GM12874 (cell line): ENCODE measurements at regions not wholly inside any gene's neighbourhood (a gene's known extent, or its start where the extent isn't known, plus 50 kb on each side); places are given as distances from the start of the nearest gene placed in this dataset.
A peak's percentile ranks its signal among the peaks of the same experiment; 100 is the strongest.

Source experiments
- TF ChIP-seq, protein P1 (sequence below): IDR thresholded peaks from 2 replicates; pipeline ENCODE4 v1.5.1; 2011; ENCODE audit warnings: low read depth, mild to moderate bottlenecking, control low read depth, low read length, moderate library complexity; ENCODE audit not compliant: insufficient read depth

DNA sequence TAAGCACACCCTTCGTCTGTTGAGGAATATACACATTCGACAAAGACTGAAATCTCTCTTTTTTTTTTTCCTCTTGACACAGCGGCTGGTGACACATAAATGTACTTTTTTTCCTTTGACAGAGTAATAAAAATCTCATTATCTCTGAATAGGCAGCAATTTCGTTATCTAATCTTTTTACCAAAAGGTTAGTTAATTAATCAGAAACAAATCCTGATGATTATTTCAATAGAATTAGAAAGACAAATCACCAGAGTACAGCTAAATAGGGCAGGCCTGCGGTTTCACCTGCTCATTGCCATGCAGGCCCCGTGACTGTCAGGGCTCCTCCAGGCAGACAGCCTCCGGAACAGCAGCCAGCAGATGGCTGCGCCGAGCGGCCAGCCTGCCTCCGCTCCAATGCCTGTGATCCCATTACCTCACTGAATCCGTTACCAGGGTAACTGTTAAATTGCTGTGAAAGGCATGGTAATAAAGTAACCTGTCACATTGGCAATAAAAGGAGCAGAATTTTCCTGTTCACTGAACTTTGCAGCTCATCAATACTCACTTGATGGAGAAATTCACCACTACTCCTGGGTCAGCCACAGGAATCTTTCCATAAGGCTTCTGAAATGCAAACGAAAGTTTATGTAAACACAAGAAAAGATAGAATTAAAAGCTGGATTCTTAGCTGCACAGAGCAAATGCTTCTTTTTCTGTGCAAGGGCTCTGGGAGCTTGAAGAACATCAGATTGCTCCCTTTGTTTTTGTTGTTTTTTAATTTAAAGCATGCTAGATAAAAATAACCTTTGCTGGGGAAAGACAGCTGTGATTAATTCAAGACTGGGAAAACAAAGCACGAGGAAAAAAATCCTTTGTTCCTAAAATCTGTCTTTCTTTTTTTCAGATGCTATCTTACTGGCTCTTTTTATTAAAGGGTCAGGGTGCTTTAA lies 666.4 kb upstream of the ZNF608 start:
- TF ChIP-seq, protein P1, sequence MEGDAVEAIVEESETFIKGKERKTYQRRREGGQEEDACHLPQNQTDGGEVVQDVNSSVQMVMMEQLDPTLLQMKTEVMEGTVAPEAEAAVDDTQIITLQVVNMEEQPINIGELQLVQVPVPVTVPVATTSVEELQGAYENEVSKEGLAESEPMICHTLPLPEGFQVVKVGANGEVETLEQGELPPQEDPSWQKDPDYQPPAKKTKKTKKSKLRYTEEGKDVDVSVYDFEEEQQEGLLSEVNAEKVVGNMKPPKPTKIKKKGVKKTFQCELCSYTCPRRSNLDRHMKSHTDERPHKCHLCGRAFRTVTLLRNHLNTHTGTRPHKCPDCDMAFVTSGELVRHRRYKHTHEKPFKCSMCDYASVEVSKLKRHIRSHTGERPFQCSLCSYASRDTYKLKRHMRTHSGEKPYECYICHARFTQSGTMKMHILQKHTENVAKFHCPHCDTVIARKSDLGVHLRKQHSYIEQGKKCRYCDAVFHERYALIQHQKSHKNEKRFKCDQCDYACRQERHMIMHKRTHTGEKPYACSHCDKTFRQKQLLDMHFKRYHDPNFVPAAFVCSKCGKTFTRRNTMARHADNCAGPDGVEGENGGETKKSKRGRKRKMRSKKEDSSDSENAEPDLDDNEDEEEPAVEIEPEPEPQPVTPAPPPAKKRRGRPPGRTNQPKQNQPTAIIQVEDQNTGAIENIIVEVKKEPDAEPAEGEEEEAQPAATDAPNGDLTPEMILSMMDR, result 0 out of 2 replicates have a peak, but pooled peaks have one; percentile 18

DNA sequence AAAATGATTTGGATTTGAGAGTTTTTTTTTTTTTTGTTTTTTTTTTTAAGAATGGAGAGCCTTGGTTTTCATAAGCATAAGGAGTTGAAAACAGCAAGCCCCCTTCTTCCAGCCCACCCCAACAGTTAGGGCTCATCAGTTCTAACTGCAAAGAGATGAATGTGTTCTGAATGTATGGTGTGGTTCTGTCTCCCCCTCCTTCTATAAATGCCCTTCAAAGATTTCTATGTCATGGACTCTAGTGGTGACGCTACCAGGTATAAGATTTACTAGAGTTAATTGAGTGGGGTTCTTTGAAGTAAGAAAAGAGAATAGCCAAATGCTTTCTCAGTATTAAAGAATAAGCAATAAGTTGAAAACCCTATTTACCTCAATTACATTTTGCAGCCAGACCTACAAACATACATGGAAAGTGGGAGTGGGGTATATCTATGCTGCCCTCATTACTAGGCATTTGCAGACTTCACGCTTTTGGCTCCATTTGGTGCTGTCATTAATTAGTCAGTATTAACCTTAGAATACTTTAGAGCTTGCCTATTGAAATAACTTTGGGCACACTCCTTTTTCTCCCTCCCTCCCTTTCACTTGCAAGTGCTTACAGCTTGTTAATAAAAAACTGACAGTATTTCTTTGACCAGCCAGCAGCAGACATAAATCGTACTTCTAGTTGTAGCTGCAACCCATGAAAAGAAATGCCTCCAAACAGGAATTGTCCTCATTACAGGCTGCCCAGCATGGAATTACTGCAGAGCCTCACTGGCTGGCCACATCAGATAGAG lies 667.2 kb upstream of the ZNF608 start:
- TF ChIP-seq, protein P1, result no peak

DNA sequence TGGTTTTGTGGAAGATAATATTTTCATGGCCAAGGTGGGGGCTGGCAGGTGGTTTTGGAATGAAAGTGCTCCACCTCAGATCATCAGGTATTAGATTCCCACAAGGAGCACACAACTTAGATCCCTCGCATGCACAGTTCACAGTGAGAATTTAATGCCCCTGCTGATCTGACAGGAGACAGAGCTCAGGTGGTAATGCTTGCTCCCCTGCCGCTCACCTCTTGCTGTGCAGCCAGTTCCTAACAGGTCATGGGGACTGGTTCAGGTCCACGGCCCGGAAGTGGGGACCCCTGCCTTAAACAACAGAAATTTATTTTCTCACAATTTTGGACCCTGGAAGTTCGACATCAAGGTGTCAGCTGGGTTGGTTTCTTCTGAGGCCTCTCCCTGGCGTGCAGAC lies 668.7 kb upstream of the ZNF608 start:
- TF ChIP-seq, protein P1, result no peak

DNA sequence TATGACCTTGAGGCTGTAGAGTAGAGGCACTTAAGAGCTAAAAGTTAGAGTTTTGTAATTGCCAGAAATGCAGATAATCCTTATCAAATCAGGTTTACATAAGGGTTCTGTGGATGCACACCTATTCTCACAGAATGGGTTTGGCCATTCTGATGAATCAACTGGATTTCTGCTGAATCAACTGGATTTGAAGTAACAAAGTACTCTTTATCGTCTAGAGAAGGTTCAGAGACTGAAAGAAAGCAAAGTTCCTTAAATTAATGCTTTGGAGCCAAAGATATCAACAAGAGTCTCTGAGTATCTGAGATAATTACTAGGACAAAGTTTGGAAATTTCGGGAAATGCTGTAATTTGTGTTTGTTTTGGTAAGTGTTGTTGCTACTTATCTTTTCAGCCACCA lies 669.6 kb upstream of the ZNF608 start:
- TF ChIP-seq, protein P1, result no peak

DNA sequence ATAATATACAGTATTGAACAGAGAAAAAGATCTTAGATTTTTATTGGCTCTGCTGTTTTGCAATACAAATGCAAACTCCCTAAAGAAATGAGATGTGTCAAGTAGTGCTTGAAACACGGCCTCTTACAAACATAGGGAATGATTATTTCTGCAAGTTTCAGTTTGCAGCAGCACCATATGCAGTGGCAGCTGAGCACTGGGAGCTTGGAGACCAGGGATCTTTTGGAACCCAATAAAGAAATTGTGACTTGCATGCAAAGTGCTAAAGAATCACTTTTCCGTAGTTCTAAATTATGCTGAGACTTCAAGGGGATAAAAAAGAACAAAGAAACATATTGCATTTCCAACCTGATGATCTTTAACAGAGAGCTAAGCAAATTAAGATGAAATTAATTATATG lies 674.6 kb upstream of the ZNF608 start:
- TF ChIP-seq, protein P1, result no peak

DNA sequence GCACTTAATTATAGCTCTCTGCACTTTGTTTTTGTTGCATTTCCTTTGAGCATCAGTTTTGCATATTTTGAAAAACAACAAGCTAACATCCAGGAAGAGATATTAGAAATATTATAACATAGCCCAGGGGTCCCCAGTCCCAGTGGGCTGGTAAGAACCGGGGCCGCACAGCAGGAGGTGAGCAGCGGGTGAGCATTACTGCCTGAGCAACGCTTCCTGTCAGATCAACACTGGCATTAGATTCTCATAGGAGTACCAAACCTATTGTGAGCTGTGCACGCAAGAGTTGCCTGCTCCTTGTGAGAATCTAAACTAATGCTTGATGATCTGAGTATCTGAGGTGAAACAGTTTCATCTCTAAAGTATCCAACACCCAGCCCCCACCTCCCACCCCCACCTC lies 675.9 kb upstream of the ZNF608 start:
- TF ChIP-seq, protein P1, result no peak

DNA sequence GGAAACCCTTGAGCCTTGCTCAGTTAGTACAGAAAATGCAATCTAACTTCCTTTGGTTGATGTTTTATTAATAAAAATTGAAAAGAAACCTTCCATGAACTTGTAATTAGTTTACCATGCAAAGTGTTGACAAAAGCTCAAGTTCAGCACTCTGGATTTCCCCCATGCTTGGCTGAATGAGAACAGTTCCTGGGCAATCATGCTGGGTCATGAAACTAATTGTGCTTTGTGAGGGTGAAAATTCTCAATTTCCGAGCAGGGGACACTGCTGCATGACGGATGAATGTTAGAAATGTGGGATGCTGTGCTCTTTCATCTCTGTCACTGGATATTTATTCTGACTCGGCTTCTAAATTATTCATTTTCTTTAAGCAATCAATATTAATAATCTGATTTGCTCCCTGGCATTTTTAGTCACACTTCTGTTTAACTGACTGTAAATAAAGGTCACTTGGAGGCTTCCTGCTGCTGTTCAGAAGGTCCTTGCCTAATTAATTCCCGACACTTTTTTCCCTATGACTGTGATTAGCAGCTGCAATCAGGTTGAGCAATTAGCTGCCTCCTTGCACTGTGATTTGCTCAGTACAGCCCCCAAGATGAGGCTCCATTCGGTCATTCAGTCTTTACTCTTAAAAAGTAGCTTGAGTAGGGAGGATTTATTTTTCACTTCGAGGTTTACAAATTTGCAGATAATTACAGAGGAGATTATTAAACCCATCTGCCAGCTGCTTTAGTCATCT lies 678.1 kb upstream of the ZNF608 start:
- TF ChIP-seq, protein P1, result no peak
